ENCODE measurements at regions not wholly inside any gene's neighbourhood (a gene's known extent, or its start where the extent isn't known, plus 50 kb on each side); places are given as distances from the start of the nearest gene placed in this dataset.

- BruUV-seq (replicated peaks), result no TSS peak
- RAD21 ChIA-PET (ENCODE audit: low non-redundant PET in 1 of 2, low total read pairs in 2 of 2, uncharacterized antibody in 2 of 2, unreplicated experiment in 2 of 2), result no interaction called here
- no peak for DNase-seq (ENCODE audit: low read depth, low spot score)
Observed at GRCh38 chr2:104537116-104537515, 316.8 kb upstream of the POU3F3 start.

More at GRCh38 chr2:104537116-104537515, 316.8 kb upstream of the POU3F3 start:
- Histone ChIP-seq H3K9me3 (ENCODE audit: control insufficient read depth in 1 of 2, insufficient read depth in 1 of 2, low read depth in 1 of 2, low read length in 2 of 2) (peaks cover 4 to 6% of the 10 kb centered on the region in 2 experiments; a peak in 1 of 4 replicates), H3K27me3 (ENCODE audit: insufficient read depth, low read length) (no peaks in the 10 kb centered on the region), H3K4me1 (ENCODE audit: control insufficient read depth in 1 of 2, insufficient read depth in 2 of 2, low read length in 2 of 2) (no peaks in the 10 kb centered on the region), H4K20me1 (ENCODE audit: insufficient read depth) (no peaks in the 10 kb centered on the region), H2AFZ (ENCODE audit: low read depth, low read length, poor library complexity, severe bottlenecking) (no peak overlapping the region), H3K79me2 (ENCODE audit: insufficient read depth, low read length) (no peaks in the 10 kb centered on the region), H3K4me2 (ENCODE audit: low read length) (no peak overlapping the region), H3K4me3 (replicated peaks in 1 of 2; ENCODE audit: low read depth in 1 of 2, low read length in 2 of 2) (no peak overlapping the region), H3K36me3 (ENCODE audit: control insufficient read depth in 1 of 2, insufficient read depth in 2 of 2, low read length in 2 of 2) (no peaks in the 10 kb centered on the region), H3K9me2 (ENCODE audit: insufficient read depth) (no peaks in the 10 kb centered on the region), H3K27ac (ENCODE audit: low read depth, low read length) (no peak overlapping the region), H3K9ac (ENCODE audit: low read length) (no peak overlapping the region)
- ChIA-PET CTCF (no interaction called here), POLR2A (no interaction called here)
- TF ChIP-seq ZNF274 (IDR thresholded peaks at IDR 0.05; ENCODE audit: low read depth, low read length) (no peak), JUND (IDR thresholded peaks at IDR 0.05) (no peak), EZH2phosphoT487 (IDR thresholded peaks at IDR 0.05; ENCODE audit: borderline replicate concordance) (no peak), ZFX (IDR thresholded peaks at IDR 0.05) (no peak), ZBTB33 (IDR thresholded peaks at IDR 0.05; ENCODE audit: extremely low read depth, insufficient replicate concordance, low read length) (no peak), TCF7L2 (IDR thresholded peaks at IDR 0.05; ENCODE audit: borderline replicate concordance, extremely low read depth, insufficient read depth, insufficient read length) (no peak), ELF1 (IDR thresholded peaks at IDR 0.05; ENCODE audit: borderline replicate concordance, low read depth) (no peak), CTCF (IDR thresholded peaks at IDR 0.05 in 2 of 3, conservative IDR thresholded peaks at IDR 0.05 in 1 of 3; ENCODE audit: borderline replicate concordance in 1 of 3, insufficient read depth in 1 of 3, low read depth in 2 of 3, low read length in 2 of 3) (no peak), EGR1 (IDR thresholded peaks at IDR 0.05; ENCODE audit: low read depth) (no peak), REST (IDR thresholded peaks at IDR 0.05; ENCODE audit: low read depth) (no peak), YY1 (IDR thresholded peaks at IDR 0.05; ENCODE audit: extremely low read depth, insufficient replicate concordance, low read depth, low read length) (no peak)
- ATAC-seq, result no peak
- intact Hi-C loops (cut with micrococcal nuclease), result loop anchor here (10.0 kb wide), 1 partner anchor 408 kb away; no protein-coding TSS in a partner anchor
